Posterior cingulate gyrus (tissue), 11 donors: ENCODE measurements at regions not wholly inside any gene's neighbourhood (a gene's known extent, or its start where the extent isn't known, plus 50 kb on each side); places are given as distances from the start of the nearest gene placed in this dataset.
"Not testable (repeated sequence)": the region's sequence is repeated elsewhere in the genome, so short reads cannot be mapped to it uniquely, and the experiment has no call there.

Experiments used
- DNase-seq, 10 donors: peaks; one replicate each; pipeline versions ENCODE4 v3.0.0 to v3.0.0-alpha.2; 2020 to 2021; ENCODE audit warnings: mixed read lengths in 3 of 10
- intact Hi-C: fragments of 100-400 bp; cut with DNase I; formaldehyde crosslinking; loops from one replicate; pipeline ENCODE4 v1.15.1; 2023

DNA sequence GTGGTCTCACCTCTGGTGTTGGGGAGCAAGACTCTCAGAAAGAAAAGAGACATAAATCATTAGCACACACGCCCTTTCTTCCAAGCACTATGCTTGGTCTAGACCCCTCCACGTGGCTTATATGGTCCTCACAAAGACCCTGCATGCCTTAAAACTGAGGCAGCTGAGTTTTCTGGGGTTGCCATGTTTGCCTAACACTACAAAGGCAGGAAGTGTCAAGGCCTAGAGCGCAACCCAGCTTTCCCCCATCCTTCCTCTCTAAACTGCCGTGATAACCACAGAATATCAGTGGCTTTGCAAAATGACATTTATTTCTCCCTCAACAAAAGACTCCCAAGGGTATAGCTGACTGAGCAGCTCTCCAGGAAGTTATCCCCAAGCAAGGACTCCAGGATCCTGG is 146.5 kb upstream of the TOP1 start:
- DNase-seq: no peak
- intact Hi-C loops: no loop called here

DNA sequence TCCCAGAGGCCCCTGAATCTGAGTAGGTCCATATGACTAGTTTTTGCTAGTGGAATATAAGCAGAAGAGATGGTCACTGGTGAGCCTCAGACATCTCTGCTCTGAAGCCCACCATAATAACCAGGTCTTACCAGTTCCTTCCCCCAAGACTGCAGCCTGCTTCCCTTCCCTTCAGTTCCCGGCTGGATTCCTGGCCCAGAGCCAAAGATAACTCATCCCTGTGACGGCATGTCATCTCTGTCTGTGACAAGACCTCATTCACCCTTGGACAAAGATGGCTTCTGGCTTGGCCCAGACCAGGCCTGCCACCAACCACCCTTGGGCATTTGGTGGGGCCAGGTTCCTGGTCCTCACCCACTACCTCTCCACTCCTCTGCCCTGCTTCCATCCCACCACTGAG is 145.5 kb upstream of the TOP1 start:
- no peak for DNase-seq
- intact Hi-C loops: no loop called here

DNA sequence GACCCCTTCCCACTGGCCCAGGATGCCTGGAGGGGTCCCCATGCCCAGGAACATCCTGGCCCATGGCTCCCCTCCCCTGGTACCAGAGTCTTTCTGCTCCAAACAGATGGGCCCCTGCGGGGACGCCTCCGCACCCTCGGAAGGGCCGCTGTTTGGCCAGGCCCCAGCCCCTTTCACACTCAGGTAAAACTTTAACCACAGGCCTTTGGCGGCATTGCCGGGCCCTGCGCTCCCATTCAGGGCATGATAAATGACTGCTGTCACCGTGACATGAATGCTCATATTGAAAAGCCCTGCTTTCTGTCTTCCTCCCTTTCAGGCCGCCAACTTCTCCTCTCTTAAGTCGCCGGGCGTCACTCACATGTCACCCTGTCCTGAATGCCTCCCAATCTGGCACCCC is 141.5 kb upstream of the TOP1 start:
- intact Hi-C loops: no loop called here
- no peak for DNase-seq

DNA sequence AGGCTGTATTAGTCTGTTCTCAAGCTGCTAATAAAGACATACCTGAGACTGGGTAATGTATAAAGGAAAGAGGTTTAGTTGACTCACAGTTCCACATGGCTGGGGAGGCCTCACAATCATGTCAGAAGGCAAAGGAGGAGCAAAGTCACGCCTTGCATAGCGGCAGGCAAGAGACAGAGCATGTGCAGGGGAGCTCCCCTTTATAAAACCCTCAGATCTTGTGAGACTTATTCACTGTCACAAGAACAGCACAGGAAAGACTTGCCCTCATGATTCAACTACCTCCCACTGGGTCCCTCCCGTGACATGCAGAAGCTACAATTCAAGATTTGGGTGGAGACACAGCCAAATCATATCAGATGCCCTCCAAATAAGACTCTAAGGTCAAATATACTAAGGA is 139.4 kb upstream of the TOP1 start:
- DNase-seq, intact Hi-C loops: not testable (repeated sequence)

DNA sequence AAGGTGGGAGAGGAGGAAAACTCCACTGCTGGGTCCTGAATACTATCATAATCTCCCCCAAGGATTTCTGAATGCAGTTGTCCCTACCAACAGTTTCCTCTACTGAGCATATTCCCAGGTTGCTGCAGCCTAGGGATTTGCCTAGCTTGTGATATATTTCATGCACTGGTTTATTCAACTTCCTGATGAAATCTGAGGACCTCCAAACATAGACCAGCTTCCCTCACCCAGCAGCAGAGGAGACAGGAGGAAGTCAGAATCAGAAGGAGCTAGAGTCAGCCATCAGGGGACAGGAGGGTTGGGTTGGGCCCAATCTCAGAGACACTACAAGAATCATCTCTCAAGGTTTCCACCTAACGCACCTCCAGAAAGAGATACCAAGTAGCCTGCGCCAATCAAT is 138.4 kb upstream of the TOP1 start:
- intact Hi-C loops: no loop called here

DNA sequence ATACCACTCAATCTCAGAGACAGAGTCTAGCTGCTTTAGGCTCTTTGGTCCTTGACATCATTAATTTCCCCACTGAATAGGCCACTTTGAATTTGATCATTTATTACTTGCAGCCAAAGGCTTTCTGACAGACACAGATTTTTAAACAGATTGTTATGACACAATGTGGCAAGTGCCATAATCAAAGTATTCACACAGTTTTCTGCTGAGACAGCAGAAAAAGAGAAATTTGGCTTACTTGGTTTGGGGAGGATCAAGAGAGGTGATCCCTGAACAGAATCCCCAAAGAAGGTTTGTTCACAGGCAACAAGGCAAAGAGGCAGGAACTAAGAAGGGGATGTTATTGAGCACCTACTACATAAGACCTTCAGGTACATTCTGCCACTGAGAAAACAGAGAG is 138.0 kb upstream of the TOP1 start:
- no peak for DNase-seq
- intact Hi-C loops: no loop called here

More for the DNA sequence above, 138.4 kb upstream of the TOP1 start:
- no peak for DNase-seq

DNA sequence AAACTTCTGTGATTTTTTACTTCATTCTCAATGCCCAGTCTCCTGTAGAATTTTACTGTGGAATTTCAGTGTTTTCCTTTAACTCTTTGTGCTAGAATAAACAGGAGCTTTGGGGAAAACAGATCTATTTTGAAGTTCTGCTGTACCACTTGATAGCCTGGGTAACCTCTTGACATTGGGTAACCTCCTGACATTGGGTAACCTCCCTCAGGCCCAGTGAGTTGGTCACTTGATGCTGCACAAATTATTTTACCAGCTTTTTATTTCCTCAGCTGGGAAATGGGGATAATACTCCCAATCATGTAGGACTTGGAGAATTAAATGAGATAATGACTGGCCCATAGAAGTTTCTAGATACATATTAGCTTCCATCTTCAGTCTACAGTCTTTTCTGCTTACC is 137.3 kb upstream of the TOP1 start:
- DNase-seq: no peak
- intact Hi-C loops: no loop called here

DNA sequence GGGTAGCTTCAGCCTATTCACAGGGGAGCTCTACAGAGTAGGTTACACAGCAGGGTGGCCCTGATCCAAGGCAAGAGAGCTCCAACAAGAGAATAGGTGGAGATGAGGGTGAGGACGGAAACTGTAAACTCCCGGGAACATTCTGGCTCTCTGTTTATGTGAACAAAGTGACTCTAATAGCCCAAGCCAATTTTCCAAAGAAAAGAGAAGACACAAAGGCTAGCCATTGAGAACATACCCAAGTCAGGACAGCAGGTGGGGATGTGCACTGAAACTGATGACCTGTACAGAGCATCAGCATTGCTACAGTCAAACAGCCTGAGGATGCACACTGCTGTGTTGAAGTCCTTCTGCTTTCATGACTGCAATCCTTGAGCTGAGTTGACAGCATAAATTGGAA is 136.0 kb upstream of the TOP1 start:
- intact Hi-C loops: no loop called here
- DNase-seq: no peak

DNA sequence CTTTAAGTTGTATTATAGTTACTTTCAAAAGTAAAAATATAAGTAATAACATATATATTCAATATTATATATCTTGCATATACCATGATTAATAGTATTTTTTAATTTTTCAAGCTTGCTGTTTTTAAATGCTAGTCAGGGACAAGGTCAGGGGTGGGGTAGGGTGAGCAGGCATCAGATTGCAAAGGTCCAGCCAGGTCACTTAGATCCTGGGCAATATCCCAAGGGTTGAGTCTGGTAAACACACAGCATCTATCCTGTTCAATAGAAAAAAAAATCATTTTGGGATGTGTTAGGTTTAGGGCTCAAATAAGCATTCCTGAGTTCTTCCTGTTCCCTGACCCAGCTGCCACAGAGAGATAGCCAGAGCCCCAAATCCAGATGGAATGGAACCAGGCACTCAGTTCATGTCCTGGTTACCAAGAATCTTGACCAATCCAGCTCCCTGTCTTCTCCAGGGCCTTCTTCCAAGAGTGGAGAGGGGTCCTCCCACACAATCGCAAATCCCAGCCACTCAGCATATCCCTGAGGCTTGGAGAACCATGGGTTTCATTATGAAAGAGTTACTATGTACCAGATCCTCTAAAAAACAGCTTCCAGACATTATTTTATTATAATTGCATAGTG is 134.9 kb upstream of the TOP1 start:
- intact Hi-C loops: no loop called here
- DNase-seq: no peak

DNA sequence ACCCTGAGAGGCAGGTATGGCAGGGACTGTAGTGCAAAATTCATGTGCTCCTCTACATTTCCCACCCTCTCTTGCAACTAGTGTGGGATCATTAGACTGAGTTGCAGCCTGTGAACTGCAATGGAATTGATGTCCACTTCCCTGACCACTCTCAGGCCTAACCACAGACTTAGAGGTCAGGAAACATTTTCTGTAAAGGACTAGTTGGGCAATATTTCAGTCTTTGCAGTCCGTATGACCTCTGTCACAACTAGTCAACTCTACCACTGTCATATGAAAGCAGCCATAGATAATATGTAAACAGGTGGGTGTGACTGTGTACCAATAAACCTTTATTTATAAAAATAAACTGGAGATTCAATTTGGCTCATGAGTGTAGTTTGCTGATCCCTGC is 134.4 kb upstream of the TOP1 start:
- intact Hi-C loops: no loop called here
- DNase-seq: no peak

DNA sequence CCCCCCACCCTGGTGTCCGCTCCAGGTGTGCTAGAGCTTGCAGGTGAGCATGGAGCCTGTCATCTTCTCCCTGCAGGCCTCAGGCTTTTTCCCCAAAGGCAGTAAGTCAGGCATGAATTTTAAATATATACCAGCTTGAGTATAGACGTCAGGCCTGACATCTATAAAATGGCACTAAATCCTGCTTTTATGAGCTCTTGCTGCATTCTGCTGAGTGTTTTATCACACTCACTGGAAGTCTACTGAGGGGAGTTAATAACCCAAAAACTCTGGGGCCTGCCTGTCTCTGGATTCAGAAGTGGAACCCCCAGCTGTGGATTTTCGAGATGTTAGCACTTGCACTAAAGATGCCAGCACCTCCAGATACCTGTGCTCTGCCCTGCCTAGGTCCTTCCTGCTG is 133.4 kb upstream of the TOP1 start:
- no peak for DNase-seq
- intact Hi-C loops: no loop called here

DNA sequence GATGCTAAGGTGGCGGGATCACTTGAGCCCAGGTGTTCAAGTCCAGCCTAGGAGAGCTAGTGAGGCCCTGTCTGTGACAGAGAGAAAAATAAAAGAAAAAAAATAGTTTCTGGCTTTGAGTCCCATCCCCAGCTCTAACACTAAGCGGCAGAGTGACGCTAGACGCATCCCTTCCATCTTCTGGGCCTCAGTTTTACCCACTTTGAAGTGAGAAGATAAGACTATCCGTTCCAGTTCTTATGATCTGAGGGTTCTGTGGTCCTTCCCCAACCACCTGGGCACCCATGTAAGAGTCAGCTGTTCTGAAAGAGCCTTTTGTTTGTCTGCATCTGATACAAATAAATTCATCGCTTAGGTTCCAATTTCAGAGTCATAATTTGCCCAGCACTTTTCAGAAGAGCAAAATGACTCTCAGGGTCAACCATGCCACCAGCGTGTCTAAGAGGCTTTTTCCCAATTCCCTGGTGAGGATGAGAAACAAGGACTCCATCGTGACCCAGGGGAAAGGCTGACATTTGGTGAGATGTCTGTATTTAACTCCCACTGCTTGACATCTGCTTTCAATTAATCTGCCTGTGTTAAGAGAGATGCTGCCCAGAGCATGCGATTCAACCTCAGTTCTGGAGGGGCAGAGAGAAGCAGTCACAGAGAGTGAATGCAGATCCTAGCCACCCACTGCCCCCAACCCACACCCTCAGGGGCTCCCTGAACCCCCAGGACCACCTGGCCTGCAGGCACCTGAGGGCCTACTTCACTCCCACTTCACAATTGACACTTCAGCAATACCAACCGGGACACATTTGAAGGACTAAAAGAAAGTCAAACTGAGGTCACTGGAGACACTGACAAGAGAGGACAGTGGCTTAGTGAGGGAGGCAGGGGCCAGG is 131.6 kb upstream of the TOP1 start:
- intact Hi-C loops: no loop called here
- DNase-seq: no peak

DNA sequence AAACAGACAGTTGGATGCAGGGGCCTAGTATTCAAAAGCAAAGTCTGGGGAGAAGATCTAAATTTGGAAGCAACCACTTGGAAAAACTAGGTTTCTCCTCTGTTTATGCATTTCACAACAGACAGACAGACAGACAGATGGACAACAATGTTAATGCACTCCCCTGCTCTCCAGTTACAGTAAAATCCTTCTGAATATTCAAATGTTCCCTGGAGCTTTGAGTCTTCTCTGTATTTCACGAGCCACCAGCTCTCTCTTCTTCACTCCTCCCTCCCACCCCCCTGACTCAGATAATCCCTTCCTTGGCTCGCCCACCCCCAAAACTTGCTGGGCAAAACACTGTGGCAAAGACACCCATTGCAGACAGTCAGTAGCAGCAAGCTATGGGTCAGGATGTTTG is 129.3 kb upstream of the TOP1 start:
- no peak for DNase-seq
- intact Hi-C loops: no loop called here

DNA sequence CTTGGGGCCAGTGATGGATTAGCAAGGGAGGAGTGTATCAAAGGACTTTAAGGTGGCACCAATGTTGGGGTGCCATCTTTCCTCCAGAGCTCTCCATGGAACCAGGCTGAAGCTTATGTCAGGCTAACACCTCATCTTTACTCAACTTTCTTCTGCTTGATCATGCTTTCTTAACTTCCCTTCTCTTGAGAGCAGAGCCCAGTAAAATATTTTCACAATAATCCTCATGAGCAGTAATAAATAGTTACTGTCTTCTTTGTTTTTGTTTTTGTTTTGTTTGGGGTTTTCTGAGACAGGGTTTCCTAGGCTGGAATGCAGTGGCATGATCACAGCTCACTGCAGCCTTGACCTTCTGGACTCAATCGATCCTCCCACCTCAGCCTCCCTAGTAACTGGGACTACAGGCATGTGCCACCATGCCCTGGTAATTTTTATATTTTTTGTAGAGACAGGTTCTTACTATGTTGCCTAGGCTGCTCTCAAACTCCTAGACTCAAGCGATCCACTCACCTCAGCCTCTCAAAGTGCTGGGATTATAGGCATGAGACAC is 127.9 kb upstream of the TOP1 start:
- intact Hi-C loops: no loop called here

DNA sequence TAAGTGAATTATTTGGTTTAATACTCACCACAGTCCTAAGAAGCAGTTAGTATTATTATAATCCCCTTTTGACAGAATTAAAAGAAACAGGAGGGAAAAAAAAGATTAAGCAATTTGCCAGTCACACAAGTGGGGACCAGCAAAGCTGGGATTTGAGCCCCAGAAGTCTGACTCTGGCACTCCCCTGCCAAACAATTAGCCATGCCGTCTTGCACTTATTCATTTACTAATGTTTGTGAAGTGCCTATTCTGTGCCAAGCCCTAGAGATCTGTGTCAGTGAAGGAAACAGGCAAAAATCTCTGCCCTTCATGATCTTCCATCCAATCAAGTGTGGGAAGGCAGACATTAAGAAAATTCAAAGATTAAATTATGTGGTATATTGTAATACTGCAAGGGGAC is 126.0 kb upstream of the TOP1 start:
- intact Hi-C loops: no loop called here
- peak in 1 of 10 donors; percentile 10 for DNase-seq

More for the DNA sequence above, 127.9 kb upstream of the TOP1 start:
- no peak for DNase-seq

DNA sequence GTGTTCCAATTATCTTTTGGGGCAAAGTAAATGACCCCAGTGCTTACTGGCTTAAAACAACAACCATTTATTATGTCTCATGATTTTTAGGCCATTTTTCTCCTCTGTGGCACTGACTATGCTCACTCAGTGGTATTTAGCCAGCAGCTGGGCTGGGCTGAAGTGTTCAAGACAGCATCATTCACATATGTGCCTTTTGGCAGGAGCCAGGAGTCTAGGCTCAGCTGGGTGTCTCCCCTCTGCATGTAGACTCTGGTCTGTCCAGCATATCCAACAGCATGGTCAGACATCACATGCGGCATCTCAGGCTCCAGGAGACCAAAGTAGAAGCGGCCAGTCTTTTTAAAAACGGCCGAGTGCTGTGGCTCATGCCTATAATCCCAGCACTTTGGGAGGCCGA is 120.3 kb upstream of the TOP1 start:
- intact Hi-C loops: no loop called here
- no peak for DNase-seq

DNA sequence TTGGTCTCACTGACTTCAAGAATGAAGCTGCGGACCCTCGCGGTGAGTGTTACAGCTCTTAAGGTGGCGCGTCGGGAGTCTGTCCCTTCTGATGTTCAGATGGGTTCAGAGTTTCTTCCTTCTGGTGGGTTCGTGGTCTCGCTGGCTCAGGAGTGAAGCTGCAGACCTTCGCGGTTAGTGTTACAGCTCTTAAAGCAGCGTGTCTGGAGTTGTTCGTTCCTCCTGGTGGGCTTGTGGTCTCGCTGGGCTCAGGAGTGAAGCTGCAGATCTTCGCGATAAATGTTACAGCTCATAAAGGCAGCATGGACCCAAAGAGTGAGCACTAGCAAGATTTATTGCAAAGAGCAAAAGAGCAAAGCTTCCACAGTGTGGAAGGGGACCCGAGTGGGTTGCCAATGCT is 119.1 kb upstream of the TOP1 start:
- DNase-seq, intact Hi-C loops: not testable (repeated sequence)

DNA sequence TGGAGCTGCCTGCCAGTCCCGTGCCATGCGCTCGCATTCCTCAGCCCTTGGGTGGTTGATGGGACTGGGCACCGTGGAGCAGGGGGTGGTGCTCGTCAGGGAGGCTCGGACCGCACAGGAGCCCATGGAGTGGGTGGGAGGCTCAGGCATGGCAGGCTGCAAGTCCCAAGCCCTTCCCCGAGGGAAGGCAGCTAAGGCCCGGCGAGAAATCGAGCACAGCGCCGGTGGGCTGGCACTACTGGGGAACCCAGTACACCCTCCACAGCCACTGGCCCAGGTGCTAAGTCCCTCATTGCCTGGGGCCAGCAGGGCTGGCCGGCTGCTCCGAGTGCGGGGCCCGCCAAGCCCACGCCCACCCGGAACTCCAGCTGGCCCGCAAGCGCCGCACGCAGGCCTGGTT is 118.2 kb upstream of the TOP1 start:
- intact Hi-C loops: not testable (repeated sequence)

DNA sequence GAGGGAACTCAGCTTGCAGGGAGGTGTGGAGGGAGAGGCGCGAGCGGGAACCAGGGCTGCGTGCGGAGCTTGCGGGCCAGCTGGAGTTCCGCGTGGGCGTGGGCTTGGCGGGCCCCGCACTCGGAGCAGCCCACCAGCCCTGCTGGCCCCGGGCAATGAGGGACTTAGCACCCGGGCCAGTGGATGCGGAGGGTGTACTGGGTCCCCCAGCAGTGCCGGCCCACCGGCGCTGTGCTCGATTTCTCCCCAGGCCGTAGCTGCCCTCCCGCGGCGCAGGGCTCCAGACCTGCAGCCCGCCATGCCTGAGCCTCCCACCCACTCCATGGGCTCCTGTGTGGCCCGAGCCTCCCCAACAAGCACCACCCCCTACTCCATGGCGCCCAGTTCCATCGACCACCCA is 117.5 kb upstream of the TOP1 start:
- intact Hi-C loops, DNase-seq: not testable (repeated sequence)

More for the DNA sequence above, 118.2 kb upstream of the TOP1 start:
- DNase-seq: not testable (repeated sequence)

DNA sequence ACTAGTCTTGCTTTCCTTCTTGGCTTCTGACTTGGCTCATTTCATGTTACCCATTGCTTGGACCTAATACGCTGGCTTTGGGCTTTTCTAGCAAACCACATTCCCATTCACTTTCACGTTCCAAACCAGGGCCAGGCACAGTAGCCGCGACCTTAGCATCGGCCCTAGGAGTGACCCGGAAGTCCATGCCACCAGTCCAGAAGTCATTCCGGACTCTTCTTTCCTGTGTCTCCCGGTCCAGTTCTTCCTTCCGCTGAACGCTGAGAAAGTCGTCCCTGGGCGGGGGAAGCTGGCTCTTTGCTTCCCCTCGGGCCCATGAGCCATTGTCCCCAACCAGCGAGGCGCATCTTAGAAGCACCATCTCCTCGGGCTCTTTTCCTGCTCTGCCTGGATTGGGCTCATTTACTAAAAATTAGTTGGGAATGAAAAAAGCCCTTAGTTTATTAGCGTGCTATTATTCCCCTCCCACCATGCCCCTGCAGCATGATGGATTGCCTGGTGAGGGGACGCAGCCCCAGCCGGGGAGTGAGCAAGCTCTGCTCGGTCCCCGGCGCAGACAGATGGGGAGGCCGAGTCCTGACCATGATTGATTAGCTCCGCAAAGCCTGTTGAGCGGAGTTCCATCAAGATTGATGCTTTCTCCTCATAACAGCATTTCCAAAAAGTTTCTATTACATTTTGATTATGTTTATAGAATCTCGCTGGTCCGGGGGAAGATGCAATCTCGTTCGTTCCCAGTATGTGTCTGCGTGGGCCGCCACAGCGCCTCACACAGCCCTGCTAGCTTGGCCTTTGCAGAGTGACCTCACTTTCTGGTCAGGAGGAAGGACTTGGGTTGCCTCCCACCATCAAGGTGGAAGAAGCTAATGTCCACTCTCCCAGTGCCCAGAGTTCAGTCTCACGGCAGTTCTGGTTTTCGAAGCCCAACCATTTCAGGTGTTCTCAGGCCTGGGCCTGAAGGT is 115.1 kb upstream of the TOP1 start:
- intact Hi-C loops: no loop called here
- no peak for DNase-seq

DNA sequence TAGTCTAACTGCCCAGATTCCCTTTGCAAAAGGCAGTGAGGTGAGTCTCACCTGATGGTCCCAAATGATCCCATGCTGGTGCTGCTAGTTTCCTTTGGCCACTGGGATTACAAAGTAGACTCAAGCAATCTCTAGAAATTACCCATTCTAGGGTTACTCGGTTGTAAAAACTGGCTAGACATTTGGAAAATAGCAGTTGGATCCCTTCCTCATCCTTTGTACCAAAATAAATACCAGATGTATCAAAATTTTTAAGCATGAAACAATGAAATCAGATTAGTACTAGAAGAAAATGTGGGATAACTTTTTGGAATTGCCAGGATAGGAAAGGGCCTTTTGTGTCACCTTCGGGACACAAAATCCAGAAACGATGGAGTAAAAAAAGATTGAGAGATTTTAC is 112.9 kb upstream of the TOP1 start:
- DNase-seq: no peak
- intact Hi-C loops: no loop called here
